Hindlimb muscle (tissue), 1 donor: ENCODE measurements at regions not wholly inside any gene's neighbourhood (a gene's known extent, or its start where the extent isn't known, plus 50 kb on each side); places are given as distances from the start of the nearest gene placed in this dataset.
"Not testable (repeated sequence)": the region's sequence is repeated elsewhere in the genome, so short reads cannot be mapped to it uniquely, and the experiment has no call there.

Experiments used
- DNase-seq: peaks from one replicate; pipeline ENCODE4 v3.0.0-alpha.2; 2013

- no peak for DNase-seq
Measured at GRCh38 chr2:179331061-179331460, 66.4 kb upstream of the SESTD1 start.

- DNase-seq, result no peak
Measured at GRCh38 chr2:179322289-179322688, 57.7 kb upstream of the SESTD1 start.

- not testable (repeated sequence) for DNase-seq
Measured at GRCh38 chr2:179321034-179321433, 56.4 kb upstream of the SESTD1 start.

GRCh38 chr2:179314729-179315128 lies 50.1 kb upstream of the SESTD1 start:
- not testable (repeated sequence) for DNase-seq
